GM06990 (cell line): ENCODE measurements at regions not wholly inside any gene's neighbourhood (a gene's known extent, or its start where the extent isn't known, plus 50 kb on each side); places are given as distances from the start of the nearest gene placed in this dataset.

Experiments
- DNase-seq: peaks from one replicate; pipeline ENCODE4 v3.0.0-alpha.2; 2011; ENCODE audit not compliant: insufficient read length; ENCODE audit errors: extremely low read depth
- H3K27me3 ChIP-seq: replicated peaks from 2 replicates; pipeline ENCODE4 v1.6.0; 2011; ENCODE audit warnings: low read length; ENCODE audit not compliant: control insufficient read depth, insufficient read depth
- H3K36me3 ChIP-seq: 2 replicates; pipeline ENCODE4 v1.5.1; 2011; ENCODE audit warnings: low read length; ENCODE audit not compliant: control insufficient read depth, insufficient read depth
- H3K4me3 ChIP-seq: replicated peaks from 2 replicates; pipeline ENCODE4 v1.5.1; 2011; ENCODE audit warnings: low read depth, mild to moderate bottlenecking, control low read depth, low read length
- CTCF ChIP-seq: IDR thresholded peaks from 2 replicates; pipeline ENCODE4 v1.5.1; 2011; ENCODE audit warnings: low read length, control low read depth, mild to moderate bottlenecking, inconsistent platforms; ENCODE audit not compliant: insufficient read depth, poor library complexity, severe bottlenecking

GRCh38 chr6:111971866-111972532 is 81.9 kb upstream of the CCN6 start:
- Histone ChIP-seq H3K36me3 (no peaks in the 10 kb centered on the region), H3K4me3 (no peak overlapping the region), H3K27me3 (no peaks in the 10 kb centered on the region; the same call in 1 of the 2 replicates)
- DNase-seq: no peak
- TF ChIP-seq CTCF: no peak

DNA sequence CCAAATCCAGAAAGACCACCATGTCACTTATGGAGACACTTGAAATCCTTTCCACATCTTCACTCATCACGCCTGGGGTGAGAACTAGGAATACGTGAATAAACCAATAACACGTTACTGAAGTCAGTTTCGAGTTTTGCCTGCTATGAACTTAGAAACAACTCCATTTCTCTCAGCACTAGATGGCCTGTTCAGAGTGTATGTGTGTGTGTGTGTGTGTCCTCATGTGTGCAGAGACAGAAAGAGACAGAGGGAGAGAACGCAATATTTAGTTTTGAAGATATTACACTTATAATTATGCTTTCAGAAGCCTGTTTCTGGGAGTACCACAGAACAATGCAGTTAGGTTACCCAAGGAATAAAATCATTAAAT is 81.2 kb upstream of the CCN6 start:
- no peaks in the 10 kb centered on the region; the same call in 1 of the 2 replicates for H3K27me3 ChIP-seq
- DNase-seq: no peak
- no peaks in the 10 kb centered on the region for H3K36me3 ChIP-seq
- no peak for TF ChIP-seq CTCF
- no peak overlapping the region for H3K4me3 ChIP-seq

GRCh38 chr6:111973118-111973761 is 80.7 kb upstream of the CCN6 start:
- no peak for DNase-seq
- H3K4me3 ChIP-seq: no peak overlapping the region
- no peak for TF ChIP-seq CTCF
- H3K27me3 ChIP-seq: no peaks in the 10 kb centered on the region
- no peaks in the 10 kb centered on the region for H3K36me3 ChIP-seq

GRCh38 chr6:111973927-111974639 is 79.8 kb upstream of the CCN6 start:
- Histone ChIP-seq H3K36me3 (no peaks in the 10 kb centered on the region), H3K4me3 (no peak overlapping the region), H3K27me3 (no peaks in the 10 kb centered on the region)
- TF ChIP-seq CTCF: no peak
- no peak for DNase-seq

- no peak for TF ChIP-seq CTCF
- Histone ChIP-seq H3K36me3 (no peaks in the 10 kb centered on the region), H3K27me3 (no peaks in the 10 kb centered on the region), H3K4me3 (no peak overlapping the region)
- no peak for DNase-seq
Measured at GRCh38 chr6:111975466-111975865, 78.4 kb upstream of the CCN6 start.
